Astrocyte (in vitro differentiated cells and primary cell): ENCODE measurements at regions not wholly inside any gene's neighbourhood (a gene's known extent, or its start where the extent isn't known, plus 50 kb on each side); places are given as distances from the start of the nearest gene placed in this dataset.

Experiments
- DNase-seq: peaks from one replicate; pipeline ENCODE4 v3.0.0-alpha.2; 2010; ENCODE audit warnings: low read depth
- FAIRE-seq: peaks from 2 replicates; lab custom pipeline; 2011; peaks lifted over from hg19 to GRCh38; lab: Jason Lieb, UNC
- H2AFZ ChIP-seq: 2 replicates; pipeline ENCODE4 v1.6.0; 2012; ENCODE audit warnings: low read depth, low read length, inconsistent platforms
- H3K27ac ChIP-seq: 2 replicates; pipeline ENCODE4 v1.5.1; 2011; ENCODE audit warnings: low read depth, low read length, inconsistent platforms
- H3K27me3 ChIP-seq: 2 replicates; pipeline ENCODE4 v1.6.0; 2011; ENCODE audit warnings: low read length, inconsistent platforms; ENCODE audit not compliant: insufficient read depth
- H3K36me3 ChIP-seq: 2 replicates; pipeline ENCODE4 v1.5.1; 2011; ENCODE audit warnings: low read length, inconsistent platforms; ENCODE audit not compliant: insufficient read depth
- H3K4me1 ChIP-seq: 2 replicates; pipeline ENCODE4 v1.5.1; 2011; ENCODE audit warnings: low read length, inconsistent platforms; ENCODE audit not compliant: insufficient read depth
- H3K4me2 ChIP-seq: 2 replicates; pipeline ENCODE4 v1.6.0; 2012; ENCODE audit warnings: low read length, inconsistent platforms
- H3K4me3 ChIP-seq: 2 replicates; pipeline ENCODE4 v1.5.1; 2011; ENCODE audit warnings: low read depth, mild to moderate bottlenecking, low read length, inconsistent platforms; ENCODE audit not compliant: insufficient read depth
- H3K79me2 ChIP-seq: 2 replicates; pipeline ENCODE4 v1.6.0; 2012; ENCODE audit warnings: mild to moderate bottlenecking, low read length, inconsistent platforms; ENCODE audit not compliant: insufficient read depth
- H3K9ac ChIP-seq: 2 replicates; pipeline ENCODE4 v1.6.0; 2012; ENCODE audit warnings: mild to moderate bottlenecking, low read length, inconsistent platforms
- H3K9me3 ChIP-seq: 2 replicates; pipeline ENCODE4 v1.5.1; 2012; ENCODE audit warnings: low read depth, mild to moderate bottlenecking, low read length, inconsistent platforms; ENCODE audit not compliant: insufficient read depth
- H4K20me1 ChIP-seq: 2 replicates; pipeline ENCODE4 v1.6.0; 2012; ENCODE audit warnings: low read length, inconsistent platforms; ENCODE audit not compliant: insufficient read depth
- H3K27ac Mint-ChIP-seq: one replicate; pipeline ENCODE4 v1.8.0; 2021; ENCODE audit warnings: mild to moderate bottlenecking, mixed read lengths; ENCODE audit not compliant: unreplicated experiment
- H3K27me3 Mint-ChIP-seq: one replicate; pipeline ENCODE4 v1.8.0; 2021; ENCODE audit warnings: low read depth, mixed read lengths; ENCODE audit not compliant: unreplicated experiment
- H3K36me3 Mint-ChIP-seq: one replicate; pipeline ENCODE4 v1.8.0; 2021; ENCODE audit warnings: low read depth, mixed read lengths; ENCODE audit not compliant: unreplicated experiment
- H3K4me1 Mint-ChIP-seq: one replicate; pipeline ENCODE4 v1.8.0; 2021; ENCODE audit warnings: low read depth, mixed read lengths; ENCODE audit not compliant: unreplicated experiment
- H3K4me3 Mint-ChIP-seq: one replicate; pipeline ENCODE4 v1.8.0; 2021; ENCODE audit warnings: mild to moderate bottlenecking, moderate library complexity, mixed read lengths; ENCODE audit not compliant: unreplicated experiment
- H3K9me3 Mint-ChIP-seq: one replicate; pipeline ENCODE4 v1.8.0; 2021; ENCODE audit warnings: mild to moderate bottlenecking, mixed read lengths; ENCODE audit not compliant: unreplicated experiment
- EZH2 ChIP-seq: IDR thresholded peaks from 2 replicates; pipeline ENCODE4 v1.6.1; 2012; ENCODE audit warnings: mild to moderate bottlenecking, low read length, inconsistent platforms; ENCODE audit not compliant: insufficient read depth
- TF ChIP-seq, protein P1 (sequence below): IDR thresholded peaks from 2 replicates; pipeline ENCODE4 v1.5.1; 2011; ENCODE audit warnings: low read depth, mild to moderate bottlenecking, inconsistent platforms, low read length, moderate library complexity; ENCODE audit not compliant: insufficient read depth

GRCh38 chr4:140244328-140244727 lies 90.3 kb upstream of the MAML3 start:
- no peaks in the 10 kb centered on the region for H3K79me2 ChIP-seq
- H3K9me3 ChIP-seq = no peaks in the 10 kb centered on the region
- H3K4me1 ChIP-seq = peaks cover 12% of the 10 kb centered on the region
- no peak overlapping the region for H2AFZ ChIP-seq
- H3K4me3 ChIP-seq = no peak overlapping the region
- peaks cover 7% of the 10 kb centered on the region for H3K4me1 Mint-ChIP-seq
- no peak overlapping the region for H3K27ac ChIP-seq
- no peaks in the 10 kb centered on the region for H4K20me1 ChIP-seq
- no peak overlapping the region for H3K27ac Mint-ChIP-seq
- no peaks in the 10 kb centered on the region for H3K9me3 Mint-ChIP-seq
- DNase-seq (no peak), FAIRE-seq (no peak)
- TF ChIP-seq, protein P1, sequence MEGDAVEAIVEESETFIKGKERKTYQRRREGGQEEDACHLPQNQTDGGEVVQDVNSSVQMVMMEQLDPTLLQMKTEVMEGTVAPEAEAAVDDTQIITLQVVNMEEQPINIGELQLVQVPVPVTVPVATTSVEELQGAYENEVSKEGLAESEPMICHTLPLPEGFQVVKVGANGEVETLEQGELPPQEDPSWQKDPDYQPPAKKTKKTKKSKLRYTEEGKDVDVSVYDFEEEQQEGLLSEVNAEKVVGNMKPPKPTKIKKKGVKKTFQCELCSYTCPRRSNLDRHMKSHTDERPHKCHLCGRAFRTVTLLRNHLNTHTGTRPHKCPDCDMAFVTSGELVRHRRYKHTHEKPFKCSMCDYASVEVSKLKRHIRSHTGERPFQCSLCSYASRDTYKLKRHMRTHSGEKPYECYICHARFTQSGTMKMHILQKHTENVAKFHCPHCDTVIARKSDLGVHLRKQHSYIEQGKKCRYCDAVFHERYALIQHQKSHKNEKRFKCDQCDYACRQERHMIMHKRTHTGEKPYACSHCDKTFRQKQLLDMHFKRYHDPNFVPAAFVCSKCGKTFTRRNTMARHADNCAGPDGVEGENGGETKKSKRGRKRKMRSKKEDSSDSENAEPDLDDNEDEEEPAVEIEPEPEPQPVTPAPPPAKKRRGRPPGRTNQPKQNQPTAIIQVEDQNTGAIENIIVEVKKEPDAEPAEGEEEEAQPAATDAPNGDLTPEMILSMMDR = no peak
- TF ChIP-seq EZH2 = no peak
- no peaks in the 10 kb centered on the region for H3K27me3 ChIP-seq
- no peak overlapping the region for H3K4me3 Mint-ChIP-seq
- H3K4me2 ChIP-seq = no peak overlapping the region
- H3K36me3 Mint-ChIP-seq = no peaks in the 10 kb centered on the region
- H3K27me3 Mint-ChIP-seq = no peaks in the 10 kb centered on the region
- H3K9ac ChIP-seq = no peak overlapping the region
- H3K36me3 ChIP-seq = no peaks in the 10 kb centered on the region

GRCh38 chr4:140243278-140243753 lies 89.3 kb upstream of the MAML3 start:
- H3K4me1 Mint-ChIP-seq = peaks cover 5% of the 10 kb centered on the region
- Histone ChIP-seq H3K27ac (no peak overlapping the region), H3K27me3 (no peaks in the 10 kb centered on the region), H3K4me1 (peaks cover 17% of the 10 kb centered on the region), H3K4me2 (no peak overlapping the region), H2AFZ (no peak overlapping the region), H3K9ac (no peak overlapping the region), H3K4me3 (no peak overlapping the region), H3K9me3 (no peaks in the 10 kb centered on the region), H3K36me3 (no peaks in the 10 kb centered on the region), H4K20me1 (no peaks in the 10 kb centered on the region), H3K79me2 (no peaks in the 10 kb centered on the region)
- no peak overlapping the region for H3K4me3 Mint-ChIP-seq
- TF ChIP-seq, protein P1 = no peak
- TF ChIP-seq EZH2 = no peak
- H3K9me3 Mint-ChIP-seq = no peaks in the 10 kb centered on the region
- DNase-seq = no peak
- no peaks in the 10 kb centered on the region for H3K27me3 Mint-ChIP-seq
- peak overlapping the region; percentile 29 for H3K27ac Mint-ChIP-seq
- no peaks in the 10 kb centered on the region for H3K36me3 Mint-ChIP-seq
- FAIRE-seq = no peak

GRCh38 chr4:140242357-140243277 lies 88.6 kb upstream of the MAML3 start:
- Histone ChIP-seq H3K79me2 (no peaks in the 10 kb centered on the region), H2AFZ (peak overlapping the region; percentile 5), H3K9me3 (no peaks in the 10 kb centered on the region), H3K27ac (no peak overlapping the region), H3K36me3 (no peaks in the 10 kb centered on the region), H3K9ac (no peak overlapping the region), H3K4me3 (no peak overlapping the region), H4K20me1 (no peaks in the 10 kb centered on the region), H3K4me2 (peak overlapping the region; percentile 47), H3K27me3 (no peaks in the 10 kb centered on the region), H3K4me1 (peaks cover 24% of the 10 kb centered on the region)
- H3K4me1 Mint-ChIP-seq = peaks cover 12% of the 10 kb centered on the region
- H3K36me3 Mint-ChIP-seq = no peaks in the 10 kb centered on the region
- TF ChIP-seq, protein P1 = no peak
- no peak for TF ChIP-seq EZH2
- H3K4me3 Mint-ChIP-seq = no peak overlapping the region
- no peaks in the 10 kb centered on the region for H3K27me3 Mint-ChIP-seq
- FAIRE-seq (no peak), DNase-seq (no peak)
- no peak overlapping the region for H3K27ac Mint-ChIP-seq
- H3K9me3 Mint-ChIP-seq = no peaks in the 10 kb centered on the region
